SU-DHL-6 (cell line): ENCODE measurements at regions not wholly inside any gene's neighbourhood (a gene's known extent, or its start where the extent isn't known, plus 50 kb on each side); places are given as distances from the start of the nearest gene placed in this dataset.

Experiments
- H2AFZ ChIP-seq: fragments of 200-600 bp; sonication (generic); 2 replicates; pipeline ENCODE4 v1.6.1; 2014; ENCODE audit warnings: low read depth, mild to moderate bottlenecking, moderate library complexity, mixed read lengths, antibody characterized with exemption, low read length; ENCODE audit not compliant: severe bottlenecking
- H3F3A ChIP-seq: fragments of 200-600 bp; shearing (Covaris generic); 2 replicates; pipeline ENCODE4 v1.6.0; 2016; ENCODE audit warnings: antibody characterized with exemption, mild to moderate bottlenecking; ENCODE audit not compliant: insufficient read depth
- H3K27ac ChIP-seq: fragments of 200-600 bp; sonication (generic); 2 replicates; pipeline ENCODE4 v1.5.1; 2016; ENCODE audit warnings: low read depth, mild to moderate bottlenecking, low read length, moderate library complexity, mixed read lengths
- H3K27me3 ChIP-seq: fragments of 200-600 bp; sonication (generic), shearing (Covaris generic); 2 replicates; pipeline ENCODE4 v1.6.0; 2014; ENCODE audit warnings: mild to moderate bottlenecking, low read length
- H3K36me3 ChIP-seq: fragments of 200-600 bp; sonication (generic); 2 replicates; pipeline ENCODE4 v1.6.1; 2014; ENCODE audit warnings: mild to moderate bottlenecking, low read length, mixed read lengths
- H3K4me2 ChIP-seq: fragments of 300-600, 200-600 bp; shearing (Covaris generic), sonication (generic); 2 replicates; pipeline ENCODE4 v1.6.0; 2014; ENCODE audit warnings: low read length, low read depth, mild to moderate bottlenecking; ENCODE audit not compliant: poor library complexity, severe bottlenecking
- H3K4me3 ChIP-seq: fragments of 200-600 bp; sonication (generic); 2 replicates; pipeline ENCODE4 v1.5.1; 2014; ENCODE audit warnings: antibody characterized with exemption, low read length, mild to moderate bottlenecking, mixed read lengths; ENCODE audit not compliant: insufficient read depth, poor library complexity, severe bottlenecking
- H3K79me2 ChIP-seq: fragments of 200-600 bp; sonication (generic); 2 replicates; pipeline ENCODE4 v1.6.1; 2014; ENCODE audit warnings: mild to moderate bottlenecking, low read length, moderate library complexity; ENCODE audit not compliant: insufficient read depth
- H3K9ac ChIP-seq: fragments of 200-600 bp; sonication (generic); 2 replicates; pipeline ENCODE4 v1.7.0; 2014; ENCODE audit warnings: mild to moderate bottlenecking, low read length
- H3K9me2 ChIP-seq: fragments of 200-600 bp; sonication (generic); replicated peaks from 2 replicates; pipeline ENCODE4 v1.6.1; 2014; ENCODE audit warnings: low read length; ENCODE audit not compliant: insufficient read depth
- H3K9me3 ChIP-seq: fragments of 200-600 bp; sonication (generic); 2 replicates; pipeline ENCODE4 v1.6.1; 2014; ENCODE audit warnings: low read length, mixed read lengths; ENCODE audit not compliant: insufficient read depth
- H4K20me1 ChIP-seq: fragments of 200-600 bp; sonication (generic); 2 replicates; pipeline ENCODE4 v1.6.1; 2014; ENCODE audit warnings: low read depth, mild to moderate bottlenecking, antibody characterized with exemption, low read length, moderate library complexity, mixed read lengths
- CTCF ChIP-seq: fragments of 200-600 bp; sonication (generic); IDR thresholded peaks from one replicate; pipeline ENCODE4 v1.5.1; 2017; ENCODE audit warnings: antibody characterized with exemption, mild to moderate bottlenecking, low read length, moderate library complexity; ENCODE audit not compliant: insufficient read depth, poor library complexity, severe bottlenecking
- EZH2phosphoT487 ChIP-seq: fragments of 200-600 bp; sonication (generic), shearing (Covaris generic); conservative IDR thresholded peaks from 2 replicates; pipeline ENCODE4 v1.6.1; 2018; ENCODE audit warnings: mild to moderate bottlenecking, antibody characterized with exemption, low read length, moderate library complexity, mixed read lengths

GRCh38 chr2:133974353-133974752 lies 279.5 kb upstream of the MGAT5 start:
- Histone ChIP-seq H3K9me2 (no peaks in the 10 kb centered on the region), H3K4me3 (no peak overlapping the region), H3K79me2 (no peaks in the 10 kb centered on the region), H3K9ac (no peak overlapping the region), H3F3A (no peaks in the 10 kb centered on the region), H4K20me1 (no peaks in the 10 kb centered on the region), H3K4me2 (no peak overlapping the region), H3K9me3 (no peaks in the 10 kb centered on the region), H3K27ac (no peak overlapping the region), H3K27me3 (0 out of 2 replicates have a peak, but pooled peaks cover 8% of the 10 kb centered on the region), H3K36me3 (no peaks in the 10 kb centered on the region), H2AFZ (no peak overlapping the region)
- no peak for TF ChIP-seq EZH2phosphoT487
- no peak for TF ChIP-seq CTCF

- Histone ChIP-seq H4K20me1 (no peaks in the 10 kb centered on the region), H3K36me3 (no peaks in the 10 kb centered on the region), H3K27ac (no peak overlapping the region), H3K79me2 (no peaks in the 10 kb centered on the region), H3K9ac (no peak overlapping the region), H2AFZ (no peak overlapping the region), H3K9me2 (no peaks in the 10 kb centered on the region), H3K4me3 (no peak overlapping the region), H3F3A (no peaks in the 10 kb centered on the region), H3K27me3 (0 out of 2 replicates have a peak, but pooled peaks cover 8% of the 10 kb centered on the region), H3K4me2 (no peak overlapping the region), H3K9me3 (no peaks in the 10 kb centered on the region)
- TF ChIP-seq EZH2phosphoT487 (no peak), CTCF (no peak)
Observed at GRCh38 chr2:133975135-133975534, 278.7 kb upstream of the MGAT5 start.

- no peaks in the 10 kb centered on the region for H3F3A ChIP-seq
Observed at GRCh38 chr2:133975676-133976428, 278.0 kb upstream of the MGAT5 start.

More at GRCh38 chr2:133975676-133976428, 278.0 kb upstream of the MGAT5 start:
- Histone ChIP-seq H3K9me3 (no peaks in the 10 kb centered on the region), H3K4me3 (no peak overlapping the region), H3K9ac (no peak overlapping the region), H3K36me3 (no peaks in the 10 kb centered on the region), H3K9me2 (no peaks in the 10 kb centered on the region), H3K27ac (no peak overlapping the region), H3K79me2 (no peaks in the 10 kb centered on the region), H3K4me2 (no peak overlapping the region), H2AFZ (no peak overlapping the region), H3K27me3 (0 out of 2 replicates have a peak, but pooled peaks cover 3% of the 10 kb centered on the region), H4K20me1 (no peaks in the 10 kb centered on the region)
- TF ChIP-seq EZH2phosphoT487 (no peak), CTCF (no peak)
